K562 (cell line): ENCODE measurements at regions not wholly inside any gene's neighbourhood (a gene's known extent, or its start where the extent isn't known, plus 50 kb on each side); places are given as distances from the start of the nearest gene placed in this dataset.

Source experiments
- BCLAF1 ChIP-seq, 2 experiments: fragments of 450-650 bp in 1 of 2; IDR thresholded peaks; 2 replicates each; pipeline ENCODE4 v1.6.1; 2011 to 2017; ENCODE audit warnings: low read depth in 2 of 2, antibody characterized with exemption in 1 of 2, borderline replicate concordance in 1 of 2, low read length in 1 of 2, mild to moderate bottlenecking in 1 of 2, mixed read lengths in 1 of 2; ENCODE audit not compliant: control insufficient read depth in 1 of 2
- BRCA1 ChIP-seq, 2 experiments: fragments of 450-650 bp in 1 of 2; sonication (generic) in 1 of 2; formaldehyde crosslinking in 1 of 2; IDR thresholded peaks; 2 replicates each; pipeline versions ENCODE4 v1.5.0 to v1.6.1; 2017 to 2020; ENCODE audit warnings: mild to moderate bottlenecking in 1 of 2, missing genetic modification reagents in 1 of 2
- CBX2 ChIP-seq: fragments of 200-600 bp; sonication (generic); IDR thresholded peaks from one replicate; pipeline ENCODE4 v1.6.1; 2012; ENCODE audit warnings: mild to moderate bottlenecking, low read length, inconsistent platforms; ENCODE audit not compliant: insufficient read depth, poor library complexity, severe bottlenecking
- ILF3 ChIP-seq: fragments of 450-650 bp; IDR thresholded peaks from 2 replicates; pipeline ENCODE4 v1.6.1; 2018; ENCODE audit warnings: antibody characterized with exemption, mild to moderate bottlenecking, moderate library complexity, borderline replicate concordance
- MYBL2 ChIP-seq, 2 experiments: fragments of 450-650 bp in 1 of 2; sonication (generic) in 1 of 2; formaldehyde crosslinking in 1 of 2; IDR thresholded peaks; 2 replicates each; pipeline versions ENCODE4 v1.6.1 to v1.8.1; 2017 to 2022; ENCODE audit warnings: borderline replicate concordance in 1 of 2, inconsistent platforms in 1 of 2, low read depth in 1 of 2, mild to moderate bottlenecking in 1 of 2, missing genetic modification reagents in 1 of 2, moderate library complexity in 1 of 2
- ZNF239 ChIP-seq: fragments of 250-450 bp; sonication (Bioruptor Pico); IDR thresholded peaks from 2 replicates; pipeline ENCODE4 v1.4.0; 2020; ENCODE audit warnings: mild to moderate bottlenecking
- ZNF436 ChIP-seq: fragments of 250-450, 450-650 bp; sonication (Bioruptor Pico); formaldehyde crosslinking; IDR thresholded peaks from 2 replicates; pipeline ENCODE4 v1.7.0; 2020; ENCODE audit warnings: mild to moderate bottlenecking
- ZNF766 ChIP-seq: fragments of 200-800 bp; sonication (Bioruptor generic); conservative IDR thresholded peaks from 2 replicates; pipeline ENCODE4 v1.6.1; 2016; ENCODE audit warnings: missing genetic modification characterization, missing compliant biosample characterization

- TF ChIP-seq ZNF239: no peak
- no peak for TF ChIP-seq BRCA1 (IDR thresholded peaks at IDR 0.05)
- TF ChIP-seq BRCA1 (CRISPR knock-in tag; IDR thresholded peaks at IDR 0.05): no peak
- no peak for TF ChIP-seq CBX2
- TF ChIP-seq BCLAF1 (IDR thresholded peaks at IDR 0.05; ENCODE audit: borderline replicate concordance in 1 of 2, control insufficient read depth in 1 of 2, low read depth in 2 of 2, low read length in 1 of 2): no peak
- TF ChIP-seq ILF3: no peak
- no peak for TF ChIP-seq ZNF766 (CRISPR knock-in tag)
- no peak for TF ChIP-seq MYBL2 (IDR thresholded peaks at IDR 0.05; ENCODE audit: low read depth)
- TF ChIP-seq MYBL2 (CRISPR knock-in tag; IDR thresholded peaks at IDR 0.05; ENCODE audit: borderline replicate concordance): no peak
- no peak for TF ChIP-seq ZNF436 (CRISPR knock-in tag)
These were observed 96.7 kb upstream of the ASAP2 start (continued) for GRCh38 chr2:9109871-9110270.
